ENCODE measurements at regions not wholly inside any gene's neighbourhood (a gene's known extent, or its start where the extent isn't known, plus 50 kb on each side); places are given as distances from the start of the nearest gene placed in this dataset.

GRCh38 chr11:130801333-130802122 lies 114.8 kb downstream of the SNX19 start:
- no peak for DNase-seq (ENCODE audit: low spot score)
- no peak for TF ChIP-seq CTCF (IDR thresholded peaks at IDR 0.05)
- ATAC-seq (ENCODE audit: low FRiP score): no peak

- ATAC-seq (ENCODE audit: low FRiP score): no peak
- DNase-seq (ENCODE audit: low spot score): no peak
- no peak for TF ChIP-seq CTCF (IDR thresholded peaks at IDR 0.05)
Measured at GRCh38 chr11:130802567-130802966, 113.7 kb downstream of the SNX19 start.

- DNase-seq (ENCODE audit: low spot score) (no peak), ATAC-seq (ENCODE audit: low FRiP score) (no peak)
- TF ChIP-seq CTCF (IDR thresholded peaks at IDR 0.05): no peak
Measured at GRCh38 chr11:130804306-130805076, 111.8 kb downstream of the SNX19 start.

- ATAC-seq (ENCODE audit: low FRiP score) (no peak), DNase-seq (ENCODE audit: low spot score) (no peak)
- TF ChIP-seq CTCF (IDR thresholded peaks at IDR 0.05): no peak
Measured at GRCh38 chr11:130806746-130807145, 109.5 kb downstream of the SNX19 start.

- ATAC-seq (ENCODE audit: low FRiP score) (no peak), DNase-seq (ENCODE audit: low spot score) (no peak)
- no peak for TF ChIP-seq CTCF (IDR thresholded peaks at IDR 0.05)
Measured at GRCh38 chr11:130808541-130808940, 107.7 kb downstream of the SNX19 start.

- TF ChIP-seq CTCF (IDR thresholded peaks at IDR 0.05): no peak
- no peak for DNase-seq (ENCODE audit: low spot score)
- ATAC-seq (ENCODE audit: low FRiP score): no peak
Measured at GRCh38 chr11:130813196-130813595, 103.1 kb downstream of the SNX19 start.
